Stimulated activated CD4-positive, alpha-beta T cell treated with anti-CD3 and anti-CD28 coated beads, Interleukin-15, amount 100 ng/mL, for 24 hours (primary cell): ENCODE measurements at regions not wholly inside any gene's neighbourhood (a gene's known extent, or its start where the extent isn't known, plus 50 kb on each side); places are given as distances from the start of the nearest gene placed in this dataset.

Source experiments
- DNase-seq: peaks from one replicate; pipeline ENCODE4 v3.0.0-alpha.2; 2020

GRCh38 chr13:107551521-107551920, 663.8 kb downstream of the LIG4 start:
- DNase-seq, result no peak

GRCh38 chr13:107548338-107548737, 667.0 kb downstream of the LIG4 start:
- DNase-seq, result no peak

- DNase-seq, result no peak
Observed at GRCh38 chr13:107545946-107546502, 669.3 kb downstream of the LIG4 start.

GRCh38 chr13:107534548-107534947, 680.8 kb downstream of the LIG4 start:
- DNase-seq, result no peak

GRCh38 chr13:107531816-107532215, 683.5 kb downstream of the LIG4 start:
- DNase-seq, result no peak

- no peak for DNase-seq
Observed at GRCh38 chr13:107531180-107531579, 684.2 kb downstream of the LIG4 start.

GRCh38 chr13:107529035-107529434, 686.3 kb downstream of the LIG4 start:
- no peak for DNase-seq

- DNase-seq, result no peak
Observed at GRCh38 chr13:107518780-107519179, 696.6 kb downstream of the LIG4 start.

- no peak for DNase-seq
Observed at GRCh38 chr13:107518292-107518691, 697.0 kb downstream of the LIG4 start.

GRCh38 chr13:107516517-107516916, 698.8 kb downstream of the LIG4 start:
- DNase-seq, result no peak

- DNase-seq, result no peak
Observed at GRCh38 chr13:107512551-107512950, 702.8 kb downstream of the LIG4 start.

GRCh38 chr13:107497661-107498060, 717.7 kb downstream of the LIG4 start:
- DNase-seq, result no peak

- no peak for DNase-seq
Observed at GRCh38 chr13:107493266-107493665, 722.1 kb downstream of the LIG4 start.

GRCh38 chr13:107482688-107483087, 732.6 kb downstream of the LIG4 start:
- no peak for DNase-seq

- DNase-seq, result no peak
Observed at GRCh38 chr13:107480130-107480529, 735.2 kb downstream of the LIG4 start.

GRCh38 chr13:107477772-107478379, 737.5 kb downstream of the LIG4 start:
- no peak for DNase-seq

- no peak for DNase-seq
Observed at GRCh38 chr13:107475753-107476453, 739.4 kb downstream of the LIG4 start.

- DNase-seq, result no peak
Observed at GRCh38 chr13:107473253-107473652, 742.1 kb downstream of the LIG4 start.

GRCh38 chr13:107466326-107467099, 748.8 kb downstream of the LIG4 start:
- no peak for DNase-seq

GRCh38 chr13:107462501-107462900, 752.8 kb downstream of the LIG4 start:
- DNase-seq, result no peak

GRCh38 chr13:107461751-107462150, 753.6 kb downstream of the LIG4 start:
- no peak for DNase-seq

GRCh38 chr13:107459430-107459829, 755.9 kb downstream of the LIG4 start:
- DNase-seq, result no peak

- no peak for DNase-seq
Observed at GRCh38 chr13:107458269-107458668, 757.1 kb downstream of the LIG4 start.

- DNase-seq, result no peak
Observed at GRCh38 chr13:107457686-107458085, 757.6 kb downstream of the LIG4 start.
